Retinal pigment epithelial cell (primary cell): ENCODE measurements at regions not wholly inside any gene's neighbourhood (a gene's known extent, or its start where the extent isn't known, plus 50 kb on each side); places are given as distances from the start of the nearest gene placed in this dataset.

Experiments used
- DNase-seq: peaks from one replicate; pipeline ENCODE4 v3.0.0-alpha.2; 2010; ENCODE audit warnings: low read depth
- H3K4me3 ChIP-seq: 2 replicates; pipeline ENCODE4 v1.5.1; 2011; ENCODE audit warnings: mild to moderate bottlenecking, low read length, control low read depth, moderate library complexity
- TF ChIP-seq, protein P1 (sequence below): conservative IDR thresholded peaks from 2 replicates; pipeline ENCODE4 v1.5.1; 2011; ENCODE audit warnings: low read depth, low read length, control low read depth, inconsistent platforms

DNA sequence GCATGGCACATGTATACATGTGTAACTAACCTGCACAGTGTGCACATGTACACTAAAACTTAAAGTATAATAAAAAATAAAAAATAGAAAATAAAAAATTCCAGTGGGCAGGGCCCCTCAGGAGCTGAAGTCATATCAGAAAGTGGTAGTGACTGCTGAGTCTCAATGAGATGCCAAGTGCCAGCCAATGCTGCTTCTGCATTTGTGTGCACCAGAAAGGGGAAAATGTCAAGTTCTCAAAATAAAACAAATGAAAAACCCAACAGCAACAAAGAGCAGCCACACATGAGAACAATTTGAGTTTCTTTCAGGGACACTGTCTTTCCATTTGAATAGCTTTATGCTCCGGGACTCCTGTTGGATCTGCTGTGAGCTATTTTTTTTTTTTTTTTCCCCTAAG, 117.2 kb upstream of the CCDC112 start:
- TF ChIP-seq, protein P1, sequence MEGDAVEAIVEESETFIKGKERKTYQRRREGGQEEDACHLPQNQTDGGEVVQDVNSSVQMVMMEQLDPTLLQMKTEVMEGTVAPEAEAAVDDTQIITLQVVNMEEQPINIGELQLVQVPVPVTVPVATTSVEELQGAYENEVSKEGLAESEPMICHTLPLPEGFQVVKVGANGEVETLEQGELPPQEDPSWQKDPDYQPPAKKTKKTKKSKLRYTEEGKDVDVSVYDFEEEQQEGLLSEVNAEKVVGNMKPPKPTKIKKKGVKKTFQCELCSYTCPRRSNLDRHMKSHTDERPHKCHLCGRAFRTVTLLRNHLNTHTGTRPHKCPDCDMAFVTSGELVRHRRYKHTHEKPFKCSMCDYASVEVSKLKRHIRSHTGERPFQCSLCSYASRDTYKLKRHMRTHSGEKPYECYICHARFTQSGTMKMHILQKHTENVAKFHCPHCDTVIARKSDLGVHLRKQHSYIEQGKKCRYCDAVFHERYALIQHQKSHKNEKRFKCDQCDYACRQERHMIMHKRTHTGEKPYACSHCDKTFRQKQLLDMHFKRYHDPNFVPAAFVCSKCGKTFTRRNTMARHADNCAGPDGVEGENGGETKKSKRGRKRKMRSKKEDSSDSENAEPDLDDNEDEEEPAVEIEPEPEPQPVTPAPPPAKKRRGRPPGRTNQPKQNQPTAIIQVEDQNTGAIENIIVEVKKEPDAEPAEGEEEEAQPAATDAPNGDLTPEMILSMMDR, result no peak
- no peak for DNase-seq
- no peak overlapping the region for H3K4me3 ChIP-seq

DNA sequence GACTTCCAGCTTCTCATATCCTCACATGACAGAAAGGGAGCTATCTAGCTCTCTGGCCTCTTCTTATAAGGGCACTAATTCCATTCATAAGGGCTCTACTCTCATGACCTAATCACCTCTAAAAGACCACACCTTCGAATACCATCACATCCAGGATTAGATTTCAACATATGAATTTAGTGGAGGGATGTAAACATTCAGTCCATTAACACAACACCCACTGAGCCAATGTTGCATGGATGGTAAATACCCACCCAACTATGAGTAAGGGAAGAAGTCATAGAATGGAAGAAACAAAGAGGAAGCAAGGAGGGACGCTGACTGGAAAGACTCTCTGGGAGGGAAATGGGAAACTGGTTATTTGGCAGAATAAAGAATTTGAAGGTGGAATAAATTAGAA, 112.6 kb upstream of the CCDC112 start:
- TF ChIP-seq, protein P1, result no peak
- no peak overlapping the region for H3K4me3 ChIP-seq
- DNase-seq, result no peak

DNA sequence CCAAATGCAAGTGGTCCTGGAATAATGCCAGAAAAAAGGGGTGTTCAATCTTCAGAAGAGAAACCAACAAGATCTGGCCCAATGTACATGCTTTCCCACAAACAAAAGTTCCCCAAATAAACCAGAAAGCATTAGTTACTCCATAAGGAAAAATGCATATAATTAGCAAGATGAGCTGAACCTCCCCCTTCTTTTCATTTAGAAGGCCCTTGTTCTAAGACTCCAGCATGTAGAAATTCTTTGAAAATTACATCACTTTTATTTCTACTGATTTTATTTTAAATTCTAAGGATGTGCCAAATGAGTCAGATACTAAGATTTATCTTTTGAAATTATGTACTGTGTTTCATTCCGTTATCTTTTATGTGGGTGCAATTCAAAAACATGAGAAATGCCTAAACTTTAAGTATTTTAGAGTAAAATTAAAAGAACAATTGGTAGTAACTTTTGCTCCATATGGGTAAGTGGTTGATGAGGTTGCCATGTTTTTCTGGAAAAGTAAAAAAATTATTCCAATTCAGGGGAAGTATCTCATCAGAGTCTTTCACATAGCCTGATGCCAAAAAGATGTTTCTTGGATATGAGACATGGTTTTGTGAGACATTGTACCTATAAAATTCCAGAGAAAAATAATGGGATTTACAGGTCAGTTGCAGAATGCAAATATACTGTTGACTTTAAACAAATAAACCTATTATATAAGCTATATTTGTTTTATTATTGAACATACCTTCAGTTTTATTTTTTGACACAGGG, 106.5 kb upstream of the CCDC112 start:
- TF ChIP-seq, protein P1, result no peak
- no peak for DNase-seq
- no peak overlapping the region for H3K4me3 ChIP-seq

DNA sequence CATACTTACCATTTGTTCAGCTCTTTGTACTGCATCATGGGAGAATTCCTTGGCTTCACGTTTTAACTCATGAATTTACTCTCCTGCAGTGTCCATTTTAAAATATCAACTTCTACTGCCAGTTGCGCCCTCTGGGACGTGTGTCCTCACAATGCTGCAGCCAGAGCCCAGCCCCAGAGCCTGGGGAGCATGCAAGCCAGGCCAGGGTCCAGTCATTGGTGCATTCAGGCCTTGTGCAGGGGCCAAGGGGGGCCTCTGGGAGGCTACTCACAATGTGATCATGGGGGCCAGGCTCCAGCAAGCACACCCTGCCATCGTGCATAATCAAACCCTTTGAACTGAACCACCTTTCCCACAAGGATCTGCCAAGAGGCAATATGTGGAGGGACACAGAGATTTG, 105.6 kb upstream of the CCDC112 start:
- H3K4me3 ChIP-seq, result no peak overlapping the region
- no peak for DNase-seq
- TF ChIP-seq, protein P1, result no peak

DNA sequence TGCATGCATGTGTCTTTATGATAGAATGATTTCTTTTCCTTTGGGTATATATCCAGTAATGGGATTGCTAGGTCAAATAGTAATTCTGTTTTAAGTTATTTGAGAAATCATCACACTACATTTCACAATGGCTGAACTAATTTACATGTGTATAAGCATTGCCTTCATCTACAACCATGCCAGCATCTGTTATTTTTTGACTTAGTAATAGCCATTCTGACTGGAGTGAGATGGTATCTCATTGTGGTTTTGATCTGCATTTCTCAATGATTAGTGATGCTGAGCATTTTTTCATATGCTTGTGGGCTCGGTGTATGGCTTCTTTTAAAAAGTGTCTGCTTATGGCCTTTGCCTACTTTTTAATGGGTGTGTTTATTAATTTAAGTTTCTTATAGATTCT, 102.3 kb upstream of the CCDC112 start:
- no peak overlapping the region for H3K4me3 ChIP-seq
- TF ChIP-seq, protein P1, result no peak
- DNase-seq, result no peak

DNA sequence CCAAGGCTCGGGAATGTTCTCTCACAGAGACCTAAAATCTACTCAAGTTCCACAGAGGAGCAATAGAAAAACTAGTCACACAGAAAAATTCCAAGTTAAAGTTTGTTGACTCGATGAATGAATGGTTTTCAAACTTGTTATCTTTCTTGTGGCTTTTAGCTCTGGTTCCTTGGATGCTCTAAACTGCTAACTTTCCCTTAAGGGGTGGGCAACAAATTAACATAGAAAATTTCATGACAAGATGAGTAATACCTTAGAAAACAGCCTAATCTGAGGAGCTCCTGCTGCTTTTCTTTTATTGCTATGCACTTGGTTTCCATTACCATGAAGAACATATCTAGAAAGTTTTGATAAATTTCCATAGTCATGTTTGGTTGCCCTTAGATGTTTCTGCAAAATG, 100.2 kb upstream of the CCDC112 start:
- H3K4me3 ChIP-seq, result no peak overlapping the region
- DNase-seq, result no peak
- TF ChIP-seq, protein P1, result no peak

DNA sequence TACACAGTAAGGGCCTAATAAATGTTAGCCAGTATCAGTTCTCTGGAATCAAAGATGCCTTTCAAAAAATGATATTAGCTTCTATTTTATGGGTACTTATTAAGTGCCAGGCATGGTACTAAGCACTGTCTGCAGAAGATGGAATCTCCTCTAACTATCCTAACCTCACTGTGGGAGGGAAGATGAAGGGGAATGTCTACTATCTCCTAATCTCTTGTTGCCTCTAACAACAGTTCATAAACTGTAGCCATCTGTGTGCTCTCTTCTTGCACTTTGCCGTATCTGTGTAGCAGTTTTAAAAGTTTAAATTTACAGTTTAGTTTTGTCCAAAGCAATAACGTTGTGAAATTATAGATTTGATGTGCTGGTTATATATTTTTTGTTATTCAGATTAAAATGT, 99.6 kb upstream of the CCDC112 start:
- TF ChIP-seq, protein P1, result no peak
- no peak for DNase-seq
- H3K4me3 ChIP-seq, result no peak overlapping the region
